Fibroblast of upper back skin (primary cell): ENCODE measurements at regions not wholly inside any gene's neighbourhood (a gene's known extent, or its start where the extent isn't known, plus 50 kb on each side); places are given as distances from the start of the nearest gene placed in this dataset.
A peak's percentile ranks its signal among the peaks of the same experiment; 100 is the strongest.
"Not testable (repeated sequence)": the region's sequence is repeated elsewhere in the genome, so short reads cannot be mapped to it uniquely, and the experiment has no call there.

Experiments
- DNase-seq: peaks from one replicate; pipeline ENCODE4 v3.0.0-alpha.2; 2013

DNA sequence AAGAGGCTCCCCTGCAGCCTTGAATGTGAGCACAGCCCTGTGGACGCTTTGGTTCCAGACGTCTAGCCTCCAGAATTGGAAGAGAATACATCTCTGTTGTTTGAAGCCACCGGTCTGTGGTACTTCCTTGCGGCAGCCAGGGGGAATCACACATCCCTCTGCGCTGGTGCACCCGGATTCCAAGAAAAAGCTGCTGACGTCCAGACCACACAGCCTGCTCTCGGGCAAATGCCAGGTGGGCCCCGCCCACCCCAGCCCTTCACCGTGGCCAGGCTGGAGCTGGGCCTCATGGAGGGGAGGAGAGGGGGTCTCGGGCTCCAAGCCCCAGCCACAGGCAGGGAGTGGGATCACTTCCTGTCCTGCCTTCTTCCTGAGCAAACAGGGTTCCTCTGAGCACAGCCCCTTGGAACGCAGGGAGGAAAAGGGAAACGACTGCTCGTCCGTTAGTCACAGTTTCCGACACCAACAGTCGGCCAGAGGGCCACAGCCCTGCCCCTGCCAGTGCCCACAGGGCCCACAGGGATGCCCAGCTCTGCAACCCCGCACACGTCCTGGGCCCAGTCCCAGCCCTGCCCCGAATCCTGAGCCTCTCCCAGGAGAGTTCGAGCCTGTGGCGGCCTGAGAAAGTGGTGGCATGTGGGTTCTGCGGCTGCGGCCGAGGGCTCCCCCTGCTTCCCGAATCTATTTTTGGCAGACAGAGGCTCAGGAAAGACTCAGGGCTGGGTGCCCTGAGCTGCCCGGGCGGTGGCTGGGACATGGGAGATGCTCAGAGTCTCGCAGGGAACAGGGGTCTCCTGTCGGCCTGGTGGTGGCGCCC, 85.3 kb downstream of the RFLNA start:
- DNase-seq: peak; percentile 92

DNA sequence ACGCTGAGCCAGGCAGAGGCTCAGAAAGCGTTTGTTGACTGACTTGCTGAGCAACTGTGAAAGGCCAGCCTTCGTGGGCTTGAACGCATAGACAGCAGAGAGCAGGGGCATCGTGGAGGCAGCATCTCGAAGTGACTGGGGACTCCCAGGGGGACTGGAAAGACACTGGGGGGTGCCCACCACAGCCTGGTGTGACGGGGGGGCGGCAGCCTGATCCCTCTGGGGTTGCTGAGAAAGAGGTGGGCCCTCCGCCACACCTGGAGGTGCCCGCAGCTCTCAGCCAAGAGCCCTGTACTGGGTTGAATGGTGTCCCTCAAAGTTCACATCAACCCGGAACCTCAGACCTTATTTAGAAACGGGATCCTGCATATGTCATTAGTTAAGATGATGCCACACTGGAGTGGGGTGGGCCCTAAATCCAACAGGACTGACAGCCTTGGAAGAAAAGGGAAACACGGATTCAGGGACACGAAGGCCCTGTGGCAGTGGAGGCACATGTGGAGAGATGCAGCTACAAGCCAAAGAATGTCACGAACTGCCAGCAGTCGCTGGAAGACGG, 84.6 kb downstream of the RFLNA start:
- DNase-seq: no peak

DNA sequence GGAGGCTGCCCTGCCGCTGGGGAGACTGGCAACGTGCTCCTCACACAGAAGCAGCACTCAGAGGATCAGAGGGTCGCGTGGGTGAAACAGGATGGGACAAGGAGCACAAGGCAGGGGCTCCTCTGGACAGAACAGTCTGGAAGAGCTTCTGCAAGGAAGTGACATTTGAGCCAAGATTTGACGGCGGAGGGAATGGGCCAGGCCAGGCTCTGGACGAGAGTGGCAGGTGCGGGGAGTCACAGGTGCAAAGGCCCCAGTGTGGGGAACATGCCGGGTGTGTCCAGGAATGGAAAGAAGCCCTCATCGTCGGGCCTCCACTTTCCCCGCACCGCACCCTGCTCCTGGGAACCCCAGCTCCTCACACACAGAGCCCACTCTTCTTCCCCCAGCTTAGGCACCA, 84.0 kb downstream of the RFLNA start:
- no peak for DNase-seq

DNA sequence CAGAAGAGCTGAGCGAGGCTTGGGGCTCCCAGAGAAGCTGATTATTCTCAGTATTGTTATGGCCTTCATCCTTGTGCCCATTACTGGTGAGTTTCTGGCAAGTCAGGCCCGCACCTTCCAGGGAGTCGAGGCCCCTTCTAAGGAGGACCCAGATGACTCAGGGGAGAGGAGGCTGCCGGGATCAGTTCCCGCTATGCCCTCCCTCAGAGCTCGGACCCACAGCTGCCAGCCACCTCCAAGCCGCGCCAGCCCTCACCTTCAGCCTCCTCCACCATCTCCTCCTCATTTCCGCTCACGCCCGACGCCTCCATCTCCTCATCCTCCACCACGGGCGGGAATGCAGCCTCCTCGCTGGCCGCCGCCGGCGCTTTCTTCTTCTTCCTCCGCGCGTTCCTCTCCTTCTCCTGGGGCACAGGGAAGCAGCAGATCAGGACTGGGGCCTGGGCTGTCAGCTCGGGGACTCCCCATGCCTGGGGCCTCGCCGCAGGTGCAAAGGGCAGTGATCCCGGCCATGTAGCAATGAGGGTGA, 83.2 kb downstream of the RFLNA start:
- DNase-seq: no peak

DNA sequence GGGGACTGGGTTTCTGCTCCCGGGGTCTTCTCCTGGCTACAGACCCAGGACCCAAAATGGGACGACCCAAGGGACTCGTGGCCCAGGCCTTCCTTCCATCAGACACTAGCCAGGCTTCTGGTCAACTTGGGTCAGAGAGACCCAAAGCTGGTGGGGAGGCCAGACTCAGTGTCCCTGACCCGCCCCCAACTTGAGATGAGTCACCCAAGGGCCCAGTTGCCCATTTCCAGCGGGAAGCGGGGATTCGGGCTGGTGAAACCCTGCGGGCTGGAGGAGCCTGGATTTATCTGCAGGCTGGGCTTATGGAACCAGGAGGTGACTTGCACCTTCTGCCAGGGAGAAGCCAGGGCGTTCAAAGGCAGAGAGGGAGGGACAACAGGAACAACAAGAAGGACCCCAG, 81.5 kb downstream of the RFLNA start:
- DNase-seq: no peak

DNA sequence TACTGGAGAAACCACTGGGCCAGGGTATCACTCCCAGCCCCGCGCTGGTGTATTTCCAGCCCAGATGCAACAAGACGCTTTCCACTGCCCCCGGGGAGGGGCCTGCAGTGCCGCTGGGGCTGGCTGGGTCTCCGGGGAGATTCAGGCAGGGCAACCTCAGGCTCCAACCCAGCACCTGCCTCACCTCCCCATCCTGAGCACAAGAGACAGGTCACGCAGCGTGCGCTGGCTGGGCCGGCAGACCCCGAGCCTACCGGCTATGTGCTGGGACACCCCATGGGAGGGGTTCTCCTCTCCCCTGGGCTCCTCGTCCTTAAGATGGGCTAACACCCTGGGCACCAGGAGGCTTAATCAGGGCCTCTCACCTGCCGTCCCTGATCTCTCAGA, 80.9 kb downstream of the RFLNA start:
- no peak for DNase-seq

DNA sequence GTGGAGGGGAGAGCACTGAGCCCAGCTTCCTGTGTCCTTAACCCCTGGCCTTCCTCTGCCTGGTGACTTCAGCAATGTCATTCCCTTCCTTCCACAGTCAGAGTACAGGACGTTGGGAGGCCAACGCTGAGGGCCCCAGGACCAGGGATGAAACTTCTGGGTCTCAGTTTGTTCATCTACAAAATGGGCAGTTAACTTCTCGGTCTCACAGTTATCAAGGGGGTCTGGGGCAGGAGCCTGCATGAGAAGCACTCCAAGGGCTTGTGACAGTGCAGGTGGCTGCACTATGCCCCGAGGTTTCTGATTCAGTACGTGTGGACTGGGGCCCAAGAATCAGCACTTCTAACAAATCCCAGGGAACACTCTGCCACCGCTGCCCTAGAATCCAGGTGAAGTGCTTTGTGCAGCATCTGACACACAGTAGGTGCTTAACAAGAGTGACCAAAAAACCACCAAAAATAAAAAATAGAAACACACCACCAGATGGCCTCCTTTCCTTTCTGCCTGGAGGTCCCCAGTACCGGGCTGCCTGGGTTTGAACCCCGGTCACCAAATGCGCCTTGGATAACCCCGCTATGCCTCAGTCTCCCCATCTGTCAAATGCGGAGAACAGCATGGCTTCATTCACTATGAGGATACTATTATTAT, 80.4 kb downstream of the RFLNA start:
- no peak for DNase-seq

DNA sequence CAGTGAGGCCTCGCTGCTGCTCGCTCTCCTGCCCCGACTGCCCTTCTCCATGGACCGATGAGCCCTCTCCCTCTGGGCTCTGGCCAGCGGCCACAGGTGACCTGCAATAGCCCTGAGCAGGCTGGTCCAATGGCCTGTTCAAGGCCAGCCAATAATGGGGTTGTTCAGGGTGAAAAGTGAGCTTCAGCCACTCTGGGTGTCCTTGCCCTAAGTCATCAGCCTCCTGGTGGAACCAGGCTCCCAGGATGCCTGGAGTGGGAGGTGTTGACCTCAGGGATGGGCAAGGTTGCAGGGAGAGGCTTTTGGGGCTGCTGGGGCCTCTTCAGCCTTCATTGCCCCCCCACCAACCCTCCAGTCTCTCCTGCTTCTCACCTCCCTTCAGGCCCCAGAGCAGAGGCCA, 79.7 kb downstream of the RFLNA start:
- no peak for DNase-seq

DNA sequence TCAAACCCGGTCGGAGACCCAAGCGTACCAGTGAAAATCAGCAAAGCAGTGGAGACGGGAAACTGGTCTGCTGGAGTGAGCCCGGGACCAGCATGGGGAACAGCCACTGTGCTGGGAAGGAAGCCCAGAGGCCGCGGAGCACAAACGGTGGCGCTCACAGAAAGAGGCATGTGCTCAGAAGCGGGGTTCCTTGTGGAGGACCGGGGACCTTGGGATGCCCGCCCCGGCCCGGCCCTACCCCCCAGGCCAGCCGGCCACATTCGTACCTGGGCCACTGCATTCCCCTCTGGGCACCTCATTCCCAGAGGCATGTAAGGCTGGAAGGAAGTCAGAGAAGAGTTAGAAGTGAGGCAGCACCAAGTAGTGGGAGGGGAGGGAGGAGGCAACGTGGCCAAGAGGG, 79.3 kb downstream of the RFLNA start:
- no peak for DNase-seq

DNA sequence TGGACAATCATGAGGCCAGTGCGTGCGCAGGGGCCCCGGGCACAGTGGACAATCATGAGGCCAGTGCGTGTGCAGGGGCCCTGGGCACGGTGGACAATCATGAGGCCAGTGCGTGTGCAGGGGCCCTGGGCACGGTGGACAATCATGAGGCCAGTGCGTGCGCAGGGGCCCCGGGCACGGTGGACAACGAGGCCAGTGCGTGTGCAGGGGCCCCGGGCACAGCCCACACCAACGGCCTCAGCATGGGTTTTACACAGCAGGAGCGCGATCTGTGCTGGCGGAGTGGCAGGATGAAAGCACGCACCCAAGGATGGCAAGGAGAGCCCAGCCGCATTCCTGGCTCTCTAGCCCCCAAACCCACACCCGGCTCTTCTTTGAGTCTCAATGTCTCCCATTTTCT, 78.8 kb downstream of the RFLNA start:
- DNase-seq: not testable (repeated sequence)

DNA sequence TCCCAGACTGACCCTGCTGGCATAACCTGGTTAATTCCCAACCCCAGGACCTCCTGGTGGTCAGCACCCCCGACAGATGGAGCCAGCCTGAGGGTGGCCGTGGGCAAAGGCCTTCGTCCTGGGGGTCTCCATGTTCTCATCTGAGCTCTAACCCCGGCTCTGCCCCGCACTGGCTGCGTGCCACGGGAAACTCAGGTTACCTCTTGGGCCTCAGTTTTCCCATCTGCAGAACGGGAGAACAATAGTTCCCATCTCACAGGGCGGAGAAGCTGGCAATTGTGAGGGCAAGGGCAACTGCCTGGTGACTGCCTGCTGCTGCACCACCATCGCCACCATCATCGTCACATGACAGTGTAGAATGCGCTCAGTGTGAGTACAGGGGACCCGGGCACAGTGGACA, 77.9 kb downstream of the RFLNA start:
- DNase-seq: no peak

DNA sequence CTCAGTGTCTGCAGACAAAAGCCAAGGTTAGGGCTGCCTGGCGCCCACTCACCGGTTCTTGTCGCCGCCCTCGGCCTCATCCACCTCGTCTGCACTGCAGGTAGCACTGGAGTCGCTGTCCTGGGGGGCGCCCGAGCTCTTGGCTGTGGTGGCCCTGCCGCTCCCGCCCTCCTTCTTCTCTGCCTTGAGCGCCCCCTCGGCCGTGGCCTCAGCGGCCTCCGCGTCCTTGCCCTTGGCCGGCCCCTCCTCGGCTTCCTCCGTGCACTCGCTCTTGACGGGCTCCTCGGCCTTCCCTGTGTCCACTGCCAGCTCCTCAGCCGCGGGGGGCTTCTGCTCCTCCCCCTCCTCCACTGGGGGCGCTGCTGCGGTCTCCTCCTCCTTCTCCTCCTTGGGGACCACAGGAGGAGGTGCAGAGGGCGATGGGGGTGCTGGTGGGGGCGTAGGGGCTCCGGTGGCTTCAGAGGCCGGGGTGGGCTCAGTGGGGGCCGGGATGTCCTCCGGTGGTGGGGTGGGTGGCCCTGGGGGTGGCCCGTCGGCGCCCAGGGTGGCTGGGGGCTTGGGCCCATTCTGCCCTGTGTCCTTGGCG, 77.2 kb downstream of the RFLNA start:
- no peak for DNase-seq

DNA sequence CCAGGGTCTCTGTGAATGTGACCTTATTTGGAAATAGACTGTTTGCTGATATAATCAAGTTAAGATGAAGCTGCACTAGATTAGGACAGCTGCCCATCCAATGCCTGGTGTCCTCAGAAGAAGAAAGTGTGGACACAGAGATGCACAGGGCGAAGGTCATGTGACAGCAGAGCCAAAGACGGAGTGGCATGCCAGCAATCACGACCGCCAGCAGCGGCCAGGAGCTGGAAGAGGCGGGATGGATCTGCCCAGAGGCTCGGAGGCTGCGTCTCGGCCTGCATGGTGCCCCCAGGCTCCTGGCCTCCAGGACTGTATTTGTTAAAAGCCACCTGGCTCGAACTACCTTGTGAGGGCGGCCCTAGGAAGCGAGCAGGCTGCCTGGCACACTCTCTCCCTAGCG, 76.5 kb downstream of the RFLNA start:
- DNase-seq: no peak

DNA sequence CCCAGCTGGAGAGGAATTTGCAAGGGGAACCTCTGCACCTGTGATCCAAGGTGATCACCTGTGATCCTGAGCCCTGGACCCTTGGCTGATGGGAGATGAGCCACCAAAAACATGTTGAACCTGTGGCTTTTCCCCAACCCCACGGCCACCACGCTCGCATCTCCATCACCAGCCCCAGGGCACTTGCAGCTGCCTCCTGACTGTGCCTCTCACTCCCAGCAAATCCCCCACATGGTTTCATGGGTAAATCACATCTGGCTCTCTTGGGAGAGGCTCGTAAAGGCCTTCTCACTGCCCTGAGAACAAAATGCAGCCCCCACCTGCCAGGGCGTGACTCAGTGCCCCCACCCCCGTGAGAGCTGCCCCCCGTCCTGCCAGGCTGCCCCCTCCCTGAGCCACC, 76.0 kb downstream of the RFLNA start:
- no peak for DNase-seq

DNA sequence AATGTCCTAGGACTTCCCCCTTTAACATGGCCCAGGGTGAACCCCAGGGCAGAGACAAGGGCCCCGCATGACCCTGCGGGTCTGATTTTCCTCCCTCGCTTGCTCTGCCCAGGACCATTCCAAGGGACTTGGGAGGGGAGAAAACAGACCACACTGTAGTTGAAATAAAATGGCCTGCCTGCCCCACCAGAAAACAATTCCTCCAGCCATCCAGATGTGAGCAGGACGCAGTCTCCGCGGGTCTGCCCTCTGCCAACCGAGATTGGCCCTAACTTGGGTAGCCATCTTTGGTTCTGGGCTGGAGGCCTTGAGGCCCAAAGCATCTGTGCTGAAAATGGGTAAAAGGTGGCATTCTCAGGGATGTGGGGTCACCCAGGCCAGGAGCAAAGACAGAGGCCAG, 75.5 kb downstream of the RFLNA start:
- DNase-seq: no peak

DNA sequence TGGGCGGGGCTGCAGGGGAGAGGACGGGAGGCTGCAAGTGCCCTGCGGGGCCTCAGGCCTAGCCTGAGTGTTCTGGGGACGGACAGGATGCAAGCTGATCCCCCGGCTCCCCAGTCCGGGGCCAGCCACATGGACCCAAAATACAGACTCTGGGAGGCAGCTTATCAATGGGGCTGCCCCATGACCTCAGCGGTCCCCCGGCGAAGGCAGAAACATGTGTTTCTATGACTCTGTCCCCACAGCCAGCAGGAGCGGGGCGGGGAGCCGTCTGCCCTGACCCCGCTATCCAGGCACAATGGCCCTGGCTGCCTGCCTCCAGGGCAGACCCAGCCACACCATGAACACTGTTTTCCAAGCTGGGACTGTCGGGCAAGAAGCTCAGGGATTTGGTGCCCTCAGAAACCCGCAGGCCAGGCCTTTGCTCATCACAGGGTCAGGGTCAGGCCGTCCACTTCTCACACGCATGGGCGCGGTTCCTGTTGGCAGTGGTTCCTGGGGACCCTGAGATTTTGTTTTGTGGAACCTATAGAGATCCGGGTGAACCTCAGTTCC, 75.0 kb downstream of the RFLNA start:
- no peak for DNase-seq

DNA sequence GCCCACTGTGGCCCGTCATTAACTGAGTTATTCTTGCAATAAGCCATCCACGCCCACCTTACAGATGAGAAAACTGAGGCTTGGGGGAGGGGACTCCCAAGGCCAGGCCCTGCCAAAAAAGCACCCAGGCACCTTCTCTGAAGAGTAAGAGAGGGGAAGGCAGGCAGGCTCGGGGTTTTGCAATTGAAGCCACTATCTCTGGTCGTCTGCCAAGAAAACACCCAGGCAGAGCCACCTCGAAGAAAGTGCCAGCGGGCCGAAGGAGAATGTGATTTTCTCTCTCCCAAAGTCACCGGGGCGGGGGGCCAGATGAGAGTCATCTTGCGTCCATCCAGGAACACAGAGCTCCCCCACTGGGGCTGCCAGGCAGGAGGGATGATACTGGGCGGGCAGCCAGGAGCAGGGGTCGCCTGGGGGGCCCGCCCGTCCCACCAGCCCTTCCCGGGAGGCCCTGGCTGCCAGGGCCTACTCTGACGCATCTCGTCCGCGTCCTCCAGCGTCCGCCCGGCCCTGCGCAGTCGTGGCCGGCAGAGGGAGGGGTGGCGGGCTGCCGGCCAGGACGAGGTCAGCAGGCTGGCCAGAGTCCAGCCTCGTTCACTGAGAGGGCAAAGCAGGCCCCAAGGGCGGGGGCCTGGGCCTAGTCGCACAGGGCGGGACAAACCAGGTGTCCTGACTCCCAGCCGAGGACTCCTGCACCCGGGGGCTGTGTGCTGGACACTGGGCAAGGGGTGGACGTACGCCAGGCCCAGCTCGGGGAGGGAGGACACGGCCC, 74.3 kb downstream of the RFLNA start:
- DNase-seq: peak; percentile 78

DNA sequence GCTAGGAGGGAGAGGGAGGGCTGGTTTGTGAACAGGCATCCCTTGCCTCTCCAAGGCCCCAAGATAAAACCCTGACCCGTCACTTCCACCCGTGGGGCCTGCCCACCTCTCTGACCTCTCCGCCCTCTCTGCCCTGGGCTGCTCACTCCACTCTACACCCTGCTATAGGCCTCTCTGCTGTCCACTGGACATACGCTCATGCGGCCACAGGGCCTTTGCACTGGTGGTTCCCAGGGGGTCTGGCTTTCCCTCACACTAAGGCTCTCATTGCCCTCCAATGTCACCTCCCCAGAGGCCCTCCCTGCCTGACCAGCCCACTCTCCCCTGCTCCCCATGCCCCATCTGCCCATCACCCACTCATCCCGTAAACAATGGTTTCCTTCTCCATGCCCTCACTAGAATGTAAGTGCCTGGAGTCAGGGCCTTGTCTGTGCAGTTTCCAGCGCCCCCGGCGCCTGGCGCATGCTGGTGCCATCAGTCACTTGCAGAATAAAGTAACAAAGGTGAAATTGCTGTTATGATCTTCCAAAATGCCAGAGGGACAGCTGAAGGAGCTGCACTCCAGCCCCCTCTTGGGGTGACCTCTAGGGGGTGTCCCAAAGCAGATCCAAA, 73.6 kb downstream of the RFLNA start:
- no peak for DNase-seq

DNA sequence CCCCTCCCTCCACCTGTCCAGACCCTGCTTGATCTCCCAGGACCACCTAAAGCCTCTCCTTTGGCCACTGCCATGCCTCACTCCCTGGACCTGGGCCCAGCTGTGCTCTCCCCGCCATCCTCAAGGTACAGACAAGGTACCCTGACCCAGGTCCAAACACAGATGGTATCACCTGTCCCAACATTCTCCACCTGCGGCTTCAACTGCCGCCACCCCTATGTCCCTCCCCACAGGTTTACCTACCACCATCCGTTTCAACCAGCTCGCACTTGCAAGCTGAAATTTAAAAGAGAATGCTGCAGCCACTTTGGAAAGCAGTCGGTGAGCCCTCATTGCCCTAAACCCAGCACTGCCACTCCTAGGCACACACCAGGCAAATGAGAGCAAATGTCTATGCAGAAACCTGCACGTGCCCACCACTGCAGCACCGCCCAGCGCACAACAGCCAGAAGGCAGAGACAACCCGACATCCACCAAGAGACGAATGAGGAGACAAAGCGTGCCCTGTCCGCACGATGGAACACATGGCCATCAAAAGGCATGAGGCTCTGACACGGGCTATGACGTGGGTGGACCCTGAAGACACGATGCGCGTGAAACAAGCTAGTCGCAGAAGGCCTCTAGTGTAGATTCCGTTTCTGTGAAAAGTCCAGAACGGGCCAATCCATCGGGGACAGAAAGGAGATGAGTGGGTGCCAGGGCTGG, 71.0 kb downstream of the RFLNA start:
- DNase-seq: no peak
